ENCODE measurements at regions not wholly inside any gene's neighbourhood (a gene's known extent, or its start where the extent isn't known, plus 50 kb on each side); places are given as distances from the start of the nearest gene placed in this dataset.
"Not testable (repeated sequence)": the region's sequence is repeated elsewhere in the genome, so short reads cannot be mapped to it uniquely, and the experiment has no call there.

- DNase-seq, result peak; percentile 51 to 61
Observed at GRCh38 chr10:28393956-28394568, 91.2 kb upstream of the MPP7 start.

GRCh38 chr10:28396331-28396730 lies 93.5 kb upstream of the MPP7 start:
- no peak for DNase-seq

GRCh38 chr10:28397229-28397628 lies 94.4 kb upstream of the MPP7 start:
- no peak for DNase-seq

GRCh38 chr10:28400176-28400575 lies 97.3 kb upstream of the MPP7 start:
- no peak for DNase-seq

GRCh38 chr10:28400681-28401080 lies 97.8 kb upstream of the MPP7 start:
- no peak for DNase-seq

- DNase-seq, result not testable (repeated sequence)
Observed at GRCh38 chr10:28402611-28403073, 99.8 kb upstream of the MPP7 start.

GRCh38 chr10:28403090-28403489 lies 100.2 kb upstream of the MPP7 start:
- no peak for DNase-seq

- DNase-seq, result no peak
Observed at GRCh38 chr10:28408237-28408777, 105.4 kb upstream of the MPP7 start.

GRCh38 chr10:28410420-28411135 lies 107.7 kb upstream of the MPP7 start:
- DNase-seq, result no peak

GRCh38 chr10:28411136-28411460 lies 108.2 kb upstream of the MPP7 start:
- DNase-seq, result no peak

GRCh38 chr10:28411648-28412047 lies 108.8 kb upstream of the MPP7 start:
- DNase-seq, result no peak

- no peak for DNase-seq
Observed at GRCh38 chr10:28418069-28418468, 114.8 kb upstream of the WAC start.

GRCh38 chr10:28425422-28425821 lies 107.5 kb upstream of the WAC start:
- no peak for DNase-seq

- DNase-seq, result no peak
Observed at GRCh38 chr10:28426392-28427159, 106.3 kb upstream of the WAC start.

GRCh38 chr10:28427376-28427775 lies 105.5 kb upstream of the WAC start:
- no peak for DNase-seq

GRCh38 chr10:28429045-28429444 lies 103.9 kb upstream of the WAC start:
- no peak for DNase-seq

- DNase-seq, result no peak
Observed at GRCh38 chr10:28429573-28430216, 103.2 kb upstream of the WAC start.

- no peak for DNase-seq
Observed at GRCh38 chr10:28431139-28431538, 101.8 kb upstream of the WAC start.

GRCh38 chr10:28432210-28432676 lies 100.7 kb upstream of the WAC start:
- DNase-seq, result peak; percentile 32 to 62

GRCh38 chr10:28434063-28434462 lies 98.9 kb upstream of the WAC start:
- DNase-seq, result no peak

- DNase-seq, result no peak
Observed at GRCh38 chr10:28442403-28442802, 90.5 kb upstream of the WAC start.

- DNase-seq, result no peak
Observed at GRCh38 chr10:28444031-28444430, 88.9 kb upstream of the WAC start.

GRCh38 chr10:28445516-28445915 lies 87.4 kb upstream of the WAC start:
- DNase-seq, result no peak

Measured in SHP77 (cell line).